A673 (cell line): ENCODE measurements at regions not wholly inside any gene's neighbourhood (a gene's known extent, or its start where the extent isn't known, plus 50 kb on each side); places are given as distances from the start of the nearest gene placed in this dataset.
"Not testable (repeated sequence)": the region's sequence is repeated elsewhere in the genome, so short reads cannot be mapped to it uniquely, and the experiment has no call there.

ENCODE experiments used
- EZH2 ChIP-seq: fragments of 200-600 bp; sonication (generic); IDR thresholded peaks from 2 replicates; pipeline ENCODE4 v1.6.1; 2017; ENCODE audit warnings: borderline replicate concordance, low read depth, mild to moderate bottlenecking, mixed read lengths, antibody characterized with exemption, low read length; ENCODE audit not compliant: poor library complexity, severe bottlenecking
- TF ChIP-seq, protein P1 (sequence below): fragments of 300-800, 200-600 bp; sonication (generic); conservative IDR thresholded peaks from 2 replicates; pipeline ENCODE4 v1.5.1; 2017; ENCODE audit warnings: low read depth, mild to moderate bottlenecking, antibody characterized with exemption, low read length, moderate library complexity, mixed read lengths

DNA sequence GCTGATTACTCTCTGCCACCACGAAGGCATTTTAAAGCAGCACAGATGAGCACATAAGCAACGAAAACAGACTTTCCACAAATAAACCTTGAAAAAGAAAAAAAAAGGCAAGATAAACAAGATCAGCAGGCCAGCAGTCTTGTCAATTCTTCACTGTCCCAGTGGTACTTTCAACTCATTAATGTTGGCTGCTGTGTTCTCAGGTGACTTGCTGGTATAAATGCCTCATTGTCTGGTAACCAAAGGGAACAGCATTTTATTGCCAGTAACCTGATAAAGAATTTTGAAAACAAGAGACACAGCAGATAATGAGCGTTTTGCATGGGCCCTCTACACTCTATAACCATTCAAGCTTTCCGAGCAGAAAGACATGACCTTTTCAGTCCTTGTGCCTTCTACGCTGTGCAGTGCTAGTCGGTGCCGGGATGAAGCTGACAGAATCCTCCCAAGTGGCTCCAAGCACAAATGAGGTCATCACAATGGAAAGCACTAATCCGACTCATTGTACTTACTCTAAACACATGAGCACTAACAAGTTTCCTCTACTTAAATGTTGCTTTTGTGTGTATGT lies 242.9 kb upstream of the FRG1 start:
- not testable (repeated sequence) for TF ChIP-seq EZH2
- TF ChIP-seq, protein P1, sequence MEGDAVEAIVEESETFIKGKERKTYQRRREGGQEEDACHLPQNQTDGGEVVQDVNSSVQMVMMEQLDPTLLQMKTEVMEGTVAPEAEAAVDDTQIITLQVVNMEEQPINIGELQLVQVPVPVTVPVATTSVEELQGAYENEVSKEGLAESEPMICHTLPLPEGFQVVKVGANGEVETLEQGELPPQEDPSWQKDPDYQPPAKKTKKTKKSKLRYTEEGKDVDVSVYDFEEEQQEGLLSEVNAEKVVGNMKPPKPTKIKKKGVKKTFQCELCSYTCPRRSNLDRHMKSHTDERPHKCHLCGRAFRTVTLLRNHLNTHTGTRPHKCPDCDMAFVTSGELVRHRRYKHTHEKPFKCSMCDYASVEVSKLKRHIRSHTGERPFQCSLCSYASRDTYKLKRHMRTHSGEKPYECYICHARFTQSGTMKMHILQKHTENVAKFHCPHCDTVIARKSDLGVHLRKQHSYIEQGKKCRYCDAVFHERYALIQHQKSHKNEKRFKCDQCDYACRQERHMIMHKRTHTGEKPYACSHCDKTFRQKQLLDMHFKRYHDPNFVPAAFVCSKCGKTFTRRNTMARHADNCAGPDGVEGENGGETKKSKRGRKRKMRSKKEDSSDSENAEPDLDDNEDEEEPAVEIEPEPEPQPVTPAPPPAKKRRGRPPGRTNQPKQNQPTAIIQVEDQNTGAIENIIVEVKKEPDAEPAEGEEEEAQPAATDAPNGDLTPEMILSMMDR, result not testable (repeated sequence)
